Dendritic cell treated with granulocyte-macrophage colony-stimulating factor and Interleukin-4, amounts not matched to agents 40 ng/mL and 50 ng/mL, for 4 days (primary cell): ENCODE measurements at regions not wholly inside any gene's neighbourhood (a gene's known extent, or its start where the extent isn't known, plus 50 kb on each side); places are given as distances from the start of the nearest gene placed in this dataset.

Experiments used
- H3K27ac Mint-ChIP-seq: one replicate; pipeline ENCODE4 v1.8.0; 2022; ENCODE audit warnings: mild to moderate bottlenecking, mixed read lengths
- H3K27me3 Mint-ChIP-seq: one replicate; pipeline ENCODE4 v1.8.0; 2022; ENCODE audit warnings: mild to moderate bottlenecking, mixed read lengths
- H3K36me3 Mint-ChIP-seq: one replicate; pipeline ENCODE4 v1.8.0; 2022; ENCODE audit warnings: low read depth, mixed read lengths
- H3K4me1 Mint-ChIP-seq: one replicate; pipeline ENCODE4 v1.8.0; 2022; ENCODE audit warnings: low read depth, mixed read lengths
- H3K4me3 Mint-ChIP-seq: one replicate; pipeline ENCODE4 v1.8.0; 2022; ENCODE audit warnings: mild to moderate bottlenecking, moderate library complexity, mixed read lengths
- H3K9me3 Mint-ChIP-seq: one replicate; pipeline ENCODE4 v1.8.0; 2022; ENCODE audit warnings: mixed read lengths
- intact Hi-C: fragments of 100-400 bp; cut with micrococcal nuclease; formaldehyde crosslinking; loops from one replicate; pipeline ENCODE4 v1.15.0; 2022

DNA sequence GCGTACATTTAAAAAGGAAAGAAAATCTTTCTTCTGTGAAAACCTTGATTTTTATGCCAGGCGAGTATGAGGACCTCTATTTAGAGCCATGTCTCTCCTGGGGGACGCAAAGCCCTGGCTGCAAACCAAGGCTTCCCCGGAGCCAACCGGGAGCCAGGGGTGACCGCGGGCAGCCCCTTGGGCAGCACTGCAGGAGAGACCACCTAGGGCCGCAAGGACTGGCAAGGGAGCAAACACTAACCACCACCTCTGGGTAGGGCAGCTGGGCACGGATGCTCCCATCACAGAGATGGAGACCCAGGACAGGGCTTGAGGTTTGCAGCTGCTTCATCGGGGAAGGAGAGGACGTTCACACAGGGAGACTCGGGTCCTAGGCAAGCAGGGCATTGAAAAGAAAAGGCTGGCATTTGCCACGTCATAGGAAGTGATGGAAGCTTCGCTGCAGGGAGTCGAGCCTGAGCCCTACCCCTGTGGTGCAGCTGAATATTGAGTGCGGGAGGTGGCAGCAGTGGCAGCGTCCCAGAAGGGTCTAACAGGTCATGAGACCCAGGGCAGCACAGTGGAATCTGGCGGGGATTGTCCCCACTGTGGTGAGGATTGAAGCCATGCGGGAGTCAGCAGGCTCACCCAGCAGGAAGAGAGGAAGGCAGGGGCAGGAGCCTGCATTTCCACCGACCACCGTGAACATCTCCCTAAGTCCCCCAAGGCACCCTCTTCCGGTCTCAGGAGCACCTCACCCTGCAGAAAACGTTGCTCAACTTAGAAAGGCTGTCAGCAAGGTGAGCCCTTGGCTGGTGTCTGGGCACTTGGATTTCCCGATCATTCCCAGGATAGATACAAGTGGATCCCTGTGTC lies 156.2 kb upstream of the CST7 start:
- intact Hi-C loops, result no loop called here
- no peaks in the 10 kb centered on the region for H3K27me3 Mint-ChIP-seq
- peaks cover 12% of the 10 kb centered on the region for H3K4me1 Mint-ChIP-seq
- no peaks in the 10 kb centered on the region for H3K9me3 Mint-ChIP-seq
- H3K36me3 Mint-ChIP-seq, result no peaks in the 10 kb centered on the region
- H3K27ac Mint-ChIP-seq, result no peak overlapping the region
- H3K4me3 Mint-ChIP-seq, result no peak overlapping the region

DNA sequence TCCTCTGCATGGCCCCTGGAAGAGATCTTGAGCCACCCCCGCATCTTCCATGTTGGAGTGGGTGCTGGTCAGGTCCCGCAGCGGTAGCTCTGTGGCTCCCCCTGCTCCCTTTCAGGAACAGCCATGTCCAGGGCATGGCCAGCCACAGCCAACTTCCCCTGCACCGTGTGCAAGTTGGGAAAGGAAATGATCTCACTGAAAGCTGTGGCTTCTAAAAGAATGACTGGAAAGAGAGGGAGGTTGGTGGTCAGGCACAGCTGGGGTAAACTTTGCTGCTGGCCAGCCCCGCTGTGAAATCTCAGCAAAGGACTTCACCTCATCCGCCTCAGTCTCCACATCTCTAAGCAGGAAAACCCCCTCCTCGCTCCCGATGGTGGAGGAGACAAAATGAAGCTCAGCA lies 153.6 kb upstream of the CST7 start:
- Mint-ChIP-seq H3K9me3 (no peaks in the 10 kb centered on the region), H3K4me1 (peaks cover 6% of the 10 kb centered on the region), H3K27me3 (no peaks in the 10 kb centered on the region), H3K27ac (no peak overlapping the region), H3K4me3 (no peak overlapping the region), H3K36me3 (no peaks in the 10 kb centered on the region)
- intact Hi-C loops, result no loop called here

DNA sequence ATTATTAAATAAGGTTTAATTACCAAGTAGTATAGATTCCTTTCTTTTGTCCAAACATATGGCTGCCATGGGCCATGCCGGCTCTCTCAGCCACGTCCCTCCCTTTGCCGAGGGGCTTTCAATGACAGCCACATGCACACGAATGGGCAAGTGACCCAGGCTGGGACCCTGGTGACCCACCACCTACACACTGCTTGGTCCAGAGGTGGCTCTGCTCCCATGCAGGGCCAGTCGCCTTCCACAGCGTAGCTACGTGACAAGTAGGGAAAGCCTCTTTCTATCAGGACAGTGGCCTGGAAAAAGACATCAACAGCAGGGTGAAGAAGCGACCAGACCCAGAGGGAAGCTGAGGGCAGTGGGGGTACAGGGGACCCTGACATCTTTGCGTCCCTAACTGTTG lies 152.8 kb upstream of the CST7 start:
- Mint-ChIP-seq H3K4me3 (no peak overlapping the region), H3K27me3 (no peaks in the 10 kb centered on the region)

DNA sequence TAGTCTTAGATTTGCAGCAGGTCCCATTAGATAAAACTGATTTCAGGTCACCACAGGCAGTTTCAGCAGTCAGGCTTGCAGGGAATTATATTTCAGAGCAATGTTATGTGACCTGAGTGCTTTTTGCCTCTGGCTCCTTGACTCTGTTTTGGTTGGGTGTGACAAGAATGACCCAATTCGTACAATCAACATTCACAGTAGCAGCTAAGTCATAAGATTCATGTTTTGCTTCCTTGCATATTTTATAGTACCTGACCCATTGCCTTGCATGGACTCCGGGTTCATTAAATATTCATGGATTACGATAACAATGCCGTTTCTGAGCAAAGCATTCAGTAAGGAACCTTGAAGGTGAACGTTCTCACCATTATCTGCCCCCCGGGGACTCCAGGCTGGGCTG lies 152.0 kb upstream of the CST7 start:
- Mint-ChIP-seq H3K9me3 (no peaks in the 10 kb centered on the region), H3K27ac (no peak overlapping the region), H3K36me3 (no peaks in the 10 kb centered on the region), H3K4me3 (no peak overlapping the region), H3K27me3 (no peaks in the 10 kb centered on the region), H3K4me1 (peaks cover 6% of the 10 kb centered on the region)
- intact Hi-C loops, result no loop called here

More for the DNA sequence above, 152.8 kb upstream of the CST7 start:
- intact Hi-C loops, result no loop called here
- Mint-ChIP-seq H3K27ac (no peak overlapping the region), H3K4me1 (peaks cover 6% of the 10 kb centered on the region), H3K9me3 (no peaks in the 10 kb centered on the region), H3K36me3 (no peaks in the 10 kb centered on the region)

DNA sequence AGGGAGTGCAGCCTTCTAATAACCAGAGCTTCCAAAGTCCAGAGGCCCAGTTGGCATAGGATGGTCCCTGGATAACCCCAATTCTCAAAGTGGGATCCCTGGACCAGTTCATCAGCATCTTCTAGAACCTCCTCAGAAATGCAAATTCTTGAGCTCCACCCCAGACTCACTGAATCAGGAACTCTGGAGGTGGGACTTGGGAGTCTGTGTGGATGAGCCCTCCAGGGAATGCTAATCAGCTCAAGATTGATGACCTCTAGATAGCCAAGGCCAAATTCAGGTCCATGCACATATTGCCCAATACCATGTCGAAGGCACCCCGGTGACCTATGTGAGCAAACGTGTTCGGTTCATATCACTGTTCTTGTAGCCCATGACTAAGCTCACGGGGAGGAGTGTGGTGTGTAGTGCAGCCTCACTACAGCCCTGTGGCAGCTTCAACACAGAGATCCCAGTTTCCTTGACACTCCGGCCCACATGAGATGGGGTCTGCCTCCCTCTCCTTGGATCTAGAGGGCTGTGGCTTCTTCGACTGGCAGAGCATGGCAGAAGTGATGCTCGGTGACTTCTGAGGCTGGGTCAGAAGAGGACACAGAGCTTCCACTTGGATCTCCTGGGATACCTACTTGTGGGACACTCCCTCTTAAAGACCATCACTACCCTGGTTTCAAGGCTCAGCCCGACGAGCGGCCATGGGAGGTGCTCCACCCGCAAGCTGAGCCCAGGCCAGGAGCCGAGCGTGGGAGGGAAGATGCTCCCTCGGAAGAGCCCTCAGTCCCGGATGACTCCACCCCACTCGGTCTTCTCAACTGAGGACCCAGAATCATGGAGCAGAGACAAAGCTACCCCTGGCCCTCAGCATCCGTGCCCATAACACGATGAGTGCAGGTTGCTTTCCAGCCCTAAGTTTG lies 151.1 kb upstream of the CST7 start:
- intact Hi-C loops, result no loop called here
- no peaks in the 10 kb centered on the region for H3K36me3 Mint-ChIP-seq
- no peaks in the 10 kb centered on the region for H3K27me3 Mint-ChIP-seq
- no peaks in the 10 kb centered on the region for H3K9me3 Mint-ChIP-seq
- H3K4me1 Mint-ChIP-seq, result peaks cover 6% of the 10 kb centered on the region
- no peak overlapping the region for H3K4me3 Mint-ChIP-seq
- no peak overlapping the region for H3K27ac Mint-ChIP-seq

DNA sequence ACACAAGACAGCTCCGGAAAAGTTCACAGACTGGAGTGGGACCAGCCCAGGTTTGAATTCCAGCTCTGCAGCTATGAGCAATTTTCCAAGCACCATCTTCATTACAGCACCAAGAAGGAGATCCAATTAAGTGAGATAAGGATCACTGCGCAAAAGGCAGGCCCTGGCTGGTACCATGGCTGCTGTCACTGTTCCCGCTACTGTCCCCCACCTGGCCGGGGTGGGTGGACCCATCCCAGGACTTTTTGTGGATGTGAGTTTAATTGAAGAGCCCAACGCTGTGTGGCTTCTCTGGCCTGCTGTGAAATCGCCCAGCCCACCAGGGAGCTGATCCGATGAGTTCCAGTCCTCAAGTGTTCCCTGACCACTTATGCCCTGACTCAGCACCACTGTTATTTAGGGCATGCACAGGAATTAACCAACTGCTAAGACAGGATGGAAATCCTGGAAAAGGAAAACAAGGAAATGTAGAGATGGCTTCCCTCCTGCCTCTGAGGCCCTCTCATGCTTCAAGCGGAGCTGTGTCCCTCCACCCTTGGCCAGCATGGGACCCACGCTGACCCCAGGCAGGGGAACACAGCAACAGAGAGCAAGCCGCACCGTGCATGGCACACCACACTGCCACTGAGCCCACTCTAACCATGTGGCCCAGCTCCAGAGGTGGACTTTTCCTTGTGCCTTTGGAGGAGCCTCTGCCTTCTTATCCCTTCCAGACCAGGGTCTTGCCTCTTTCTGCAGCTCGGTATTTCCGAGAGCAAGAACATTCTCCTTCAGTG lies 150.0 kb upstream of the CST7 start:
- H3K27ac Mint-ChIP-seq, result no peak overlapping the region
- H3K36me3 Mint-ChIP-seq, result no peaks in the 10 kb centered on the region
- peaks cover 6% of the 10 kb centered on the region for H3K4me1 Mint-ChIP-seq
- H3K4me3 Mint-ChIP-seq, result no peak overlapping the region
- H3K27me3 Mint-ChIP-seq, result no peaks in the 10 kb centered on the region
- intact Hi-C loops, result no loop called here
- H3K9me3 Mint-ChIP-seq, result no peaks in the 10 kb centered on the region

DNA sequence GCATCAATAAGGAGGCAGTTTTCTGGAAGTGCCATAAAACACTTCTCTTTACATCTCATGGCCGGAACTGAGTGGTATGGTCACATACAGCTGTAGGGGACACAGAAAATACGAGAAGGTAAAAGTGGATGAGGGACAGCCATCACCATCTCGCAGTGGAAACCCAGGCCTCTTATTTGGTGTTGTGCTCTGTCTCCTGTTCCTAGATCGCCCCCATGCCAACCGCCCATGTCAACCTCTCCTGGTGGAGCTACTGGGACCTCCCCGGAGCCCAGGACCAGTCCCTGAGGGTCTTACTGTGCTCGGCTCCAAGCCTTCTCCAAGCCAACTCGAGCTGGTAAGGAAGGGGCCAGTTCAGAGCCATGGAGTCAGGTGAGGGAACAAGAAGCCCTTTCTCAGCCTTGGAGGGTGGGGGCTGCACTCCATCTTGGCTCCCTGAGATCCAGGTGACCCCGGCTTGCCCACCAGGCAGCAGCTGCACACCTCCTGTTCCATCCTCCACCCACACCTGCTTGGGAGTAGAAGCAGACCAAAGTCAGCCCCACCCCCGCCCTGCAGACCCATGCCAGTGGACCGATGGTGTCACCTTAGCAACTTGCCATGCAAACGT lies 149.0 kb upstream of the CST7 start:
- intact Hi-C loops, result no loop called here
- H3K9me3 Mint-ChIP-seq, result no peaks in the 10 kb centered on the region
- H3K27me3 Mint-ChIP-seq, result no peaks in the 10 kb centered on the region
- no peak overlapping the region for H3K27ac Mint-ChIP-seq
- peaks cover 6% of the 10 kb centered on the region for H3K4me1 Mint-ChIP-seq
- no peaks in the 10 kb centered on the region for H3K36me3 Mint-ChIP-seq
- no peak overlapping the region for H3K4me3 Mint-ChIP-seq

DNA sequence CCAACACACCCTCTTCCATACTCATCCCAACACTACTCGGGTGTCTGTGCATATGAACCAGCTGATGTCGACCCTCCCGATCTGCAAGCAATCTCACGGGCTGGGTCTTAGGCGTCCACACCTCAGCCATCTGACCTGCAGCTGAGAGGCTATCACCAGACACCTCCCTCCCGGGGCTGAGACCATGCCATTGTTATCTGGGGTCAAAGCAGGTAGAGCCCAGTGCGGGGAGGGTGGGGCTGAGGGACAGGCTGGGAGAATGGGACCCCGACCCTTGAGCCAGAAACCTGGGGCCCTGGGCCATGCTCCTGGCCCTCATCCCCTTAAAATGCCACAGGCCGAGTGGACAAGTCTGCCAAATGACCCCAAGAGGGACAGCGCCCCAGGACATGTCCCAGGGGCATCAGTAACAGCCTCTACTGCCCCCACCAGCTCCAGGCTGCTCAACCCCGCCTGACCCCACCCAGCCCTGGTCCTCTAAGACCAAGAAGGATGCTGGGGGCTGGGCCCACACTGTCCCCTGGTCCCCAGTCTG lies 146.7 kb upstream of the CST7 start:
- H3K4me3 Mint-ChIP-seq, result no peak overlapping the region
- no peak overlapping the region for H3K27ac Mint-ChIP-seq
- H3K27me3 Mint-ChIP-seq, result no peaks in the 10 kb centered on the region
- intact Hi-C loops, result no loop called here
- no peaks in the 10 kb centered on the region for H3K36me3 Mint-ChIP-seq
- H3K9me3 Mint-ChIP-seq, result no peaks in the 10 kb centered on the region
- no peaks in the 10 kb centered on the region for H3K4me1 Mint-ChIP-seq

DNA sequence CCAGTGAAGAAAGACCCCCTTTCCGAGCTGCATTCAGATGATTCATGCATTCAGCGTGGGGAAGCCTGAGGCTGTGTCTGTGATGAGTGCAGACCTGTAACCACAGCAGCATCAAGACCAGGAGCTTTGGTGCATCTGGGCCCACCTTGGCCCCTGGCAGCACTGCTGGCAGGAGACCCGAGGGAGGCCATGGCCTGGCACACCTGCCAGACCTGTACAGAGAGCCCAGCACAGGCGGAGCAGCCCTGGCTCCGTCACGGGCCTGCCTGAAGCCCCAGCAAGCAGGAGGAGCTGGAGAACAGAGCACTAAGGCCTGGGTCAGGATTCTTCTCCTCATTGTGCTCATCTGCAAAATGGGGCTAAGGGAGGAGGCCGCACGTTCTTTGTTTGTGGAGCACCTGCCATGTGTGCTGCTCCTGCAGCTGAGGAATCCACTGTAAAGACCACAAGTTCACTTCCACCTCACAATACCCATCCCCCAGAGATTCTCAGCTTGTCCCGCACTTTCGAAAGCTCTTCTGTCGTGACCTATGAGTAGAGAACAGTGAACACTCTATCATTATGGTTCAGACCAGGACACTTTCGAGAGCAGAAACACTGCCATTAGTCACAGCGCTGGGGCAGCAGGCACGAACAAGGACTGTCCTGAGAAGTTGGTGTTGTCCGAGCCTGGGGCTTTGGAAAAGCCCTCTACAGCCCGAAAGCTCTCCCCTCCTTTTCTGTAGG lies 144.4 kb upstream of the CST7 start:
- H3K4me3 Mint-ChIP-seq, result no peak overlapping the region
- H3K36me3 Mint-ChIP-seq, result no peaks in the 10 kb centered on the region
- H3K27me3 Mint-ChIP-seq, result no peaks in the 10 kb centered on the region
- intact Hi-C loops, result no loop called here
- H3K9me3 Mint-ChIP-seq, result no peaks in the 10 kb centered on the region
- no peaks in the 10 kb centered on the region for H3K4me1 Mint-ChIP-seq
- no peak overlapping the region for H3K27ac Mint-ChIP-seq

DNA sequence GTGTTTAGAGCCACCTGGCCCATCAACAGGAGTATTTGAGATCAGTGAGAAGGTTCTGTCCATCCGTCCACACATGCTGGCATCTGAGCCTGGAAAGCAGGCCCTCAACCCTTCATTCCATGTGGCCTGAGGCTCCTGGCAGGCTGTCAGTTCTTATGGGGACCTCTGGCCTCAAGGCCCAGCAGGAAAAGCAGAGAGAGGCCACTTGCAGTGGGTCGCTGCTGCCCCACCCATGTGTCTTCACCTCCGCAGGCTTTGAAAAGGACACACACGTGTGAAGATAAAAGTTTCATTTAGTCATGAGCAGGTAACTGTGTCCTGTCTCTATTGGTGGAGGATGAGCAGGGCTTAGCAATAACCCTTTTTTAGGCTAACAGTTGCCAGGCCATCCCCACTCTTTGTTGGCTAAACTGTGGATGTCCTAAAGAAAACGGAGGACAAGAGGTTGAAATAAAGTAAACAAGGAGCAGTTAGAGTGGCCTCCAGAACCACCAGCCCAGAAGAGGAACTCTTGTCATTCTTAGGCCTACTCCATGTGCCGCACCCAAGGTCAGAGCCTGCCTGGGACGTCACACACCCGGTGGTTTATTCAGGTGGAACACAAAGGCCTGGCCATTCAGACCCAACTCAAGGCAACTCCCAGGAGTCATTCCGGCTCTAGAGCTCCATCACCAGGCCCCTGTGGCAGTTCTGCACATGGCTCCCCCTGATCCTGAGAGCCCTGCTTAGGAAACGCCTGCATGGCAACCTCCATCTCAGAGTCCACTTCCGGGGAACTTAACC lies 143.4 kb upstream of the CST7 start:
- H3K9me3 Mint-ChIP-seq, result no peaks in the 10 kb centered on the region
- H3K27me3 Mint-ChIP-seq, result no peaks in the 10 kb centered on the region
- H3K4me1 Mint-ChIP-seq, result no peaks in the 10 kb centered on the region
- intact Hi-C loops, result no loop called here
- no peak overlapping the region for H3K4me3 Mint-ChIP-seq
- no peak overlapping the region for H3K27ac Mint-ChIP-seq
- no peaks in the 10 kb centered on the region for H3K36me3 Mint-ChIP-seq

DNA sequence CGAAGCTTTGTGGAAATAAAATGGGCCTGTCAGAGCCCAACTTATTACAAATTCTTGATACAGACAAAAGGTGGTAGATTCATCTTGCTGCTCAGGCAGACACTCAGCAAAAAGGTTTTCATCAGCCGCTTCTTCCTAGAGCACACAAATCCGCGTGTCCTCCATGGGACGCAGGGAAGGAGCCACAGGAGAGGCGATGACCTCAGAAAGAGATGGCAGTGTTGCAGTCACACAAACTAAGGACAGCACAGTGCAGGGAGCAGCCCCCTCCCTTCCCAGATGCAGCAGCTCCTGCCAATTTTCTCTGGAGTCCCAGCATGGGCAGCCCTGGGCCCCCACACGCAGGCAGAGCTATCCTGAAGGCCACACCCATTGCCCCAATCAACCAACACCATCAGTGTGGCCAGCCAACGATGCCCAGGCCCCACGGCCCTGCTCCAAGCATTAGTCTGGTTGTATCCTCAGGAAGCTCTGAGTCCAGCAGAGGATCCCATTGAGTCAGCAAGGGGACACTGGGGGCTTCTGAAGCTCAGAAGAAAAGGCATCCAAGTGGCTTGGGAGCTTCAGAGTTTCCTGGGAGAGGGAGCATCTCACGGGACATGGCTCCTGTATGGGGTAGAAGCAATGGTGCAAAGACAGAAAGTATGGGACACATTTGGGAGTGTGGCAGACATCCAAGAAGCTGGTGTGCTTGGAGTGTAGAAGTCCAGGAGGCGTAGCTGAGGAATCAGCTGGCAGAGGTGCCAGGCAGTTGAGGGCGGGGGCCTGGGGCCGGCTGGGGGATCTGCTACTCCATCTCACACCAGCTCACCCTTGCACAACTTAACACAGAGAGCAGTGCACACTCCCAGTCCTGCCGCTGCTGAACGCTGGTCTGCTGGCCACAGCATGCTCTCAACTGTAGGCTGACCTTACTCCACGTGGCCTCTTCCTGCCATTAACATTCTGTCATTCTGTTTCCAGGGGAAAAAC lies 142.1 kb upstream of the CST7 start:
- H3K4me3 Mint-ChIP-seq, result no peak overlapping the region
- no peaks in the 10 kb centered on the region for H3K4me1 Mint-ChIP-seq
- H3K27ac Mint-ChIP-seq, result no peak overlapping the region
- no peaks in the 10 kb centered on the region for H3K36me3 Mint-ChIP-seq
- intact Hi-C loops, result no loop called here
- no peaks in the 10 kb centered on the region for H3K9me3 Mint-ChIP-seq
- no peaks in the 10 kb centered on the region for H3K27me3 Mint-ChIP-seq
